ENCODE measurements at regions not wholly inside any gene's neighbourhood (a gene's known extent, or its start where the extent isn't known, plus 50 kb on each side); places are given as distances from the start of the nearest gene placed in this dataset.

DNA sequence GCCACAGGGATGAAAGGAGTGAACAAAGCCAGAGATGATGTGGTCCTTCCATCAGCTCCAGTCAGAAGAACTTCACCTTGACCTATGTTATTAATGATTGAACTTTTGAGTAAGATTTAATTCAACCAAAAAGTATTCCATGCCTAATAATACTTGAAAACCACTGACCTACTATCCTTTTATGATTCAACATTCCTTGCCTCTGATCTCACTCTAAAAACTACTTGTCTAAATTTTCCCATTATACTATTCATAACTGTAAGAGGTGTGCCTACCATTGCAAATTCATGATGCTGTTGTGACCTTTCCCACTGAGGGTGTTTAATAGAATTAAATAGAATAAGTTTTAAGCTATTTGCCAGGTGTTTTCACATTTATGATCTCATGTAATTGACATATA is 164.7 kb upstream of the GUCY1A2 start:
- H3K27me3 ChIP-seq = no peaks in the 10 kb centered on the region
- no peak for TF ChIP-seq POLR2AphosphoS5 (IDR thresholded peaks at IDR 0.05)
- TF ChIP-seq, protein P1, sequence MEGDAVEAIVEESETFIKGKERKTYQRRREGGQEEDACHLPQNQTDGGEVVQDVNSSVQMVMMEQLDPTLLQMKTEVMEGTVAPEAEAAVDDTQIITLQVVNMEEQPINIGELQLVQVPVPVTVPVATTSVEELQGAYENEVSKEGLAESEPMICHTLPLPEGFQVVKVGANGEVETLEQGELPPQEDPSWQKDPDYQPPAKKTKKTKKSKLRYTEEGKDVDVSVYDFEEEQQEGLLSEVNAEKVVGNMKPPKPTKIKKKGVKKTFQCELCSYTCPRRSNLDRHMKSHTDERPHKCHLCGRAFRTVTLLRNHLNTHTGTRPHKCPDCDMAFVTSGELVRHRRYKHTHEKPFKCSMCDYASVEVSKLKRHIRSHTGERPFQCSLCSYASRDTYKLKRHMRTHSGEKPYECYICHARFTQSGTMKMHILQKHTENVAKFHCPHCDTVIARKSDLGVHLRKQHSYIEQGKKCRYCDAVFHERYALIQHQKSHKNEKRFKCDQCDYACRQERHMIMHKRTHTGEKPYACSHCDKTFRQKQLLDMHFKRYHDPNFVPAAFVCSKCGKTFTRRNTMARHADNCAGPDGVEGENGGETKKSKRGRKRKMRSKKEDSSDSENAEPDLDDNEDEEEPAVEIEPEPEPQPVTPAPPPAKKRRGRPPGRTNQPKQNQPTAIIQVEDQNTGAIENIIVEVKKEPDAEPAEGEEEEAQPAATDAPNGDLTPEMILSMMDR (IDR thresholded peaks at IDR 0.05) = no peak
- TF ChIP-seq EP300 (IDR thresholded peaks at IDR 0.05) = no peak
- TF ChIP-seq POLR2A (IDR thresholded peaks at IDR 0.05) = no peak
- H3K36me3 ChIP-seq = no peaks in the 10 kb centered on the region
- H3K4me1 ChIP-seq = no peaks in the 10 kb centered on the region
- H3K4me3 ChIP-seq = no peak overlapping the region
- no peak for DNase-seq
- no peaks in the 10 kb centered on the region for H3K9me3 ChIP-seq
- intact Hi-C loops (cut with DNase I; ENCODE audit: low total_unique reads) = no loop called here
- H3K27ac ChIP-seq = no peak overlapping the region

DNA sequence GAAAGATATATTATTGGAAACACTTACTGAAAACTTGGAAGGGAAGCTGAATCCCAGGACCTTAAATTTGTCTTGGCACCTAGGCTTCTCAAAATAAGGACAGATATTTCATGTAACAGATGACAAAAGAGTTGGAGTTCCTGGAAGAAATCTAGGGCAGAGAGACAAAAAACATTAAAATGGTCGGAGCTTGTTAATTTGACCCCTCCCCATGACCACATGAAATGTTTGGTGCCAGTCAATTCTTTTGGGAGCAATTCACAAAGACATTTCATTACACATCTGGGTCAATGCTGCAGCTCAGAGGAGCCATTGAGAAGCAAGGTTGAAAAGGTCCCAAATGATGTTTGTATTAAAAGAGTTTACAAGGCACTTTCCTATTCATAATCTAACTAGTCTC is 162.0 kb upstream of the GUCY1A2 start:
- no peak overlapping the region for H3K4me3 ChIP-seq
- no peak overlapping the region for H3K27ac ChIP-seq
- H3K4me1 ChIP-seq = no peaks in the 10 kb centered on the region
- peaks cover 0 to 14% (median 0%) of the 10 kb centered on the region in 4 donors for H3K9me3 ChIP-seq
- WGBS, 5 donors = 40 to 67% (median 53%) methylated on average over 1 of the region's 1 CpG
- peak in 1 of 2 donors; percentile 13 for DNase-seq
- intact Hi-C loops (cut with DNase I; ENCODE audit: low total_unique reads) = no loop called here
- no peaks in the 10 kb centered on the region for H3K27me3 ChIP-seq
- H3K36me3 ChIP-seq = no peaks in the 10 kb centered on the region
- TF ChIP-seq, protein P1 (IDR thresholded peaks at IDR 0.05) = no peak
- no peak for TF ChIP-seq EP300 (IDR thresholded peaks at IDR 0.05)
- no peak for TF ChIP-seq POLR2A (IDR thresholded peaks at IDR 0.05)
- no peak for TF ChIP-seq POLR2AphosphoS5 (IDR thresholded peaks at IDR 0.05)

DNA sequence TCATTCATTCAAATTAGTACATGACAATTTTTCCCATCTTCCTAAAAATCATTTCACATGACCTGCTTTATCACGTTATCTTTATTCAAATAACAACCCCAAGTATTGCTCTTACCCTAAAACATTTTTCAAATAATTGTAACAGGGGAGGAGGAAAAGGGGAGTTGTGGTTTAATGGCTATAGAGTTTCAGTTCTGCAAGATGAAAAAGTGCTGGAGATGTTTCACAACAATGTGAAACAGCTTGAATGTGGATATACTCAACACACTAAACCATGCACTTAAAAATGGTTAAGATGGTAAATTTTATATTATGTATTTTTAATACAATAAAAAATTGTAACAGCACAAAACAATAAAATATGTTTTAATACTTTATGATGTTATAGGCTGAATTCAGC is 161.6 kb upstream of the GUCY1A2 start:
- no peak for TF ChIP-seq POLR2A (IDR thresholded peaks at IDR 0.05)
- TF ChIP-seq, protein P1 (IDR thresholded peaks at IDR 0.05) = no peak
- TF ChIP-seq POLR2AphosphoS5 (IDR thresholded peaks at IDR 0.05) = no peak
- TF ChIP-seq EP300 (IDR thresholded peaks at IDR 0.05) = no peak
- no peaks in the 10 kb centered on the region for H3K4me1 ChIP-seq
- H3K27ac ChIP-seq = no peak overlapping the region
- DNase-seq = no peak
- no peaks in the 10 kb centered on the region for H3K27me3 ChIP-seq
- H3K36me3 ChIP-seq = no peaks in the 10 kb centered on the region
- no peak overlapping the region for H3K4me3 ChIP-seq
- 67 to 87% (median 76%) methylated on average over 1 of the region's 1 CpG for WGBS, 5 donors
- intact Hi-C loops (cut with DNase I; ENCODE audit: low total_unique reads) = no loop called here
- H3K9me3 ChIP-seq = peaks cover 0 to 14% (median 0%) of the 10 kb centered on the region in 4 donors

DNA sequence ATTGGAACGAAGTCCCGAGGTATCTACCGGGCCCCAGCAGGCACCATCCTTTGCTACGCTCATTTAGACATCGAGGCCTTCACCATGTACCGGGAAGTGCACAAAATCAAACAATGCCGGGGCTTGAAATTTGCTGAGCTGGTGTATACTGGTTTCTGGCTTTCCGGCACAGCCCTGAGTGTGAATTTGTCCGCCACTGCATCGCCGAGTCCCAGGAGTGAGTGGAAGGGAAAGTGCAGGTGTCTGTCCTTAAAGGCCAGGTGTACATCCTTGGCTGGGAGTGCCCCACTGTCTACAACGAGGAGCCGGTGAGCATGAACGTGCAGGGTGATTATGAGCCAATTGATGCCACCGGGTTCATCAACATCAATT is 158.8 kb upstream of the GUCY1A2 start:
- DNase-seq = no peak
- no peaks in the 10 kb centered on the region for H3K27me3 ChIP-seq
- H3K4me1 ChIP-seq = no peaks in the 10 kb centered on the region
- 87 to 92% (median 90%) methylated on average over 14 to 15 of the region's 15 CpGs for WGBS, 5 donors
- no peaks in the 10 kb centered on the region for H3K36me3 ChIP-seq
- no peak overlapping the region for H3K27ac ChIP-seq
- peaks cover 0 to 14% (median 0%) of the 10 kb centered on the region in 4 donors for H3K9me3 ChIP-seq
- no peak overlapping the region for H3K4me3 ChIP-seq
- TF ChIP-seq EP300 (IDR thresholded peaks at IDR 0.05) (no peak), POLR2A (IDR thresholded peaks at IDR 0.05) (no peak), POLR2AphosphoS5 (IDR thresholded peaks at IDR 0.05) (no peak)
- TF ChIP-seq, protein P1 (IDR thresholded peaks at IDR 0.05) = no peak
- intact Hi-C loops (cut with DNase I; ENCODE audit: low total_unique reads) = no loop called here

Data from stomach (tissue), 8 donors.